GM12873 (cell line): ENCODE measurements at regions not wholly inside any gene's neighbourhood (a gene's known extent, or its start where the extent isn't known, plus 50 kb on each side); places are given as distances from the start of the nearest gene placed in this dataset.

Experiments
- CTCF ChIP-seq: IDR thresholded peaks from 2 replicates; pipeline ENCODE4 v1.5.1; 2012; ENCODE audit warnings: low read depth, mild to moderate bottlenecking, moderate library complexity, low read length, control low read depth; ENCODE audit not compliant: insufficient read depth; ENCODE audit errors: missing control alignments

GRCh38 chr10:108424656-108425055 is 1260.2 kb upstream of the SORCS1 start:
- TF ChIP-seq CTCF, result no peak

GRCh38 chr10:108422286-108422685 is 1257.8 kb upstream of the SORCS1 start:
- TF ChIP-seq CTCF, result no peak

GRCh38 chr10:108421266-108421665 is 1256.8 kb upstream of the SORCS1 start:
- TF ChIP-seq CTCF, result no peak

- no peak for TF ChIP-seq CTCF
These were observed 1249.4 kb upstream of the SORCS1 start for GRCh38 chr10:108413954-108414353.

GRCh38 chr10:108412323-108412722 is 1247.8 kb upstream of the SORCS1 start:
- TF ChIP-seq CTCF, result no peak

- no peak for TF ChIP-seq CTCF
These were observed 1247.4 kb upstream of the SORCS1 start for GRCh38 chr10:108411894-108412293.

GRCh38 chr10:108411206-108411605 is 1246.7 kb upstream of the SORCS1 start:
- TF ChIP-seq CTCF, result no peak

- no peak for TF ChIP-seq CTCF
These were observed 1245.7 kb upstream of the SORCS1 start for GRCh38 chr10:108410236-108410635.
